H9 (cell line): ENCODE measurements at regions not wholly inside any gene's neighbourhood (a gene's known extent, or its start where the extent isn't known, plus 50 kb on each side); places are given as distances from the start of the nearest gene placed in this dataset.
"Not testable (repeated sequence)": the region's sequence is repeated elsewhere in the genome, so short reads cannot be mapped to it uniquely, and the experiment has no call there.

ENCODE experiments used
- DNase-seq: peaks from one replicate; pipeline ENCODE4 v3.0.0-alpha.2; 2017
- H2AFZ ChIP-seq: one replicate; pipeline ENCODE4 v1.6.1; 2013; ENCODE audit warnings: mild to moderate bottlenecking, low read length, control low read depth, moderate library complexity
- H2AK5ac ChIP-seq: 2 replicates; pipeline ENCODE4 v1.6.1; 2013; ENCODE audit warnings: low read length, control low read depth, mixed read lengths; ENCODE audit not compliant: insufficient read length
- H2BK120ac ChIP-seq: one replicate; pipeline ENCODE4 v1.6.1; 2013; ENCODE audit warnings: low read depth, mild to moderate bottlenecking, low read length, control low read depth, inconsistent platforms; ENCODE audit not compliant: poor library complexity, severe bottlenecking
- H2BK12ac ChIP-seq: 2 replicates; pipeline ENCODE4 v1.6.1; 2013; ENCODE audit warnings: low read length, control low read depth, mixed read lengths, low read depth; ENCODE audit not compliant: insufficient read length
- H2BK15ac ChIP-seq: 2 replicates; pipeline ENCODE4 v1.6.1; 2013; ENCODE audit warnings: low read depth, low read length, control low read depth
- H2BK20ac ChIP-seq: one replicate; pipeline ENCODE4 v1.6.1; 2013; ENCODE audit warnings: low read depth, mild to moderate bottlenecking, low read length, control low read depth, inconsistent platforms; ENCODE audit not compliant: poor library complexity, severe bottlenecking
- H2BK5ac ChIP-seq: 2 replicates; pipeline ENCODE4 v1.6.1; 2013; ENCODE audit warnings: low read length, control low read depth, mixed read lengths; ENCODE audit not compliant: insufficient read length
- H3K14ac ChIP-seq: 2 replicates; pipeline ENCODE4 v1.6.1; 2013; ENCODE audit warnings: low read length, control low read depth; ENCODE audit not compliant: insufficient read depth
- H3K18ac ChIP-seq: 2 replicates; pipeline ENCODE4 v1.6.1; 2013; ENCODE audit warnings: low read depth, mild to moderate bottlenecking, mixed read lengths, low read length, control low read depth; ENCODE audit not compliant: insufficient read length
- H3K23ac ChIP-seq: 2 replicates; pipeline ENCODE4 v1.6.1; 2013; ENCODE audit warnings: low read length, control low read depth, mixed read lengths, low read depth; ENCODE audit not compliant: insufficient read length
- H3K23me2 ChIP-seq: 2 replicates; pipeline ENCODE4 v1.6.1; 2013; ENCODE audit warnings: low read depth, mild to moderate bottlenecking, mixed read lengths, low read length, control low read depth; ENCODE audit not compliant: insufficient read length, poor library complexity, severe bottlenecking
- H3K27ac ChIP-seq: 2 replicates; pipeline ENCODE4 v1.5.1; 2013; ENCODE audit warnings: low read length, control low read depth, mixed read lengths, low read depth; ENCODE audit not compliant: insufficient read length
- H3K27me3 ChIP-seq: 2 replicates; pipeline ENCODE4 v1.6.1; 2013; ENCODE audit warnings: low read length, control low read depth, inconsistent platforms; ENCODE audit not compliant: insufficient read depth
- H3K4ac ChIP-seq: 2 replicates; pipeline ENCODE4 v1.6.1; 2013; ENCODE audit warnings: low read depth, mild to moderate bottlenecking, control low read depth, inconsistent platforms, low read length, moderate library complexity
- H3K4me1 ChIP-seq: 2 replicates; pipeline ENCODE4 v1.6.1; 2013; ENCODE audit warnings: low read length, control low read depth, inconsistent platforms; ENCODE audit not compliant: insufficient read depth
- H3K4me2 ChIP-seq: 2 replicates; pipeline ENCODE4 v1.6.1; 2013; ENCODE audit warnings: low read length, control low read depth, mixed read lengths; ENCODE audit not compliant: insufficient read length, insufficient read depth
- H3K56ac ChIP-seq: 2 replicates; pipeline ENCODE4 v1.6.1; 2013; ENCODE audit warnings: low read depth, mild to moderate bottlenecking, mixed read lengths, low read length, control low read depth; ENCODE audit not compliant: insufficient read length
- H3K79me1 ChIP-seq: 2 replicates; pipeline ENCODE4 v1.6.1; 2013; ENCODE audit warnings: low read depth, mild to moderate bottlenecking, moderate library complexity, low read length, control low read depth, inconsistent platforms; ENCODE audit not compliant: insufficient read depth, poor library complexity, severe bottlenecking
- H3K79me2 ChIP-seq: 2 replicates; pipeline ENCODE4 v1.6.1; 2013; ENCODE audit warnings: low read length, control low read depth, inconsistent platforms; ENCODE audit not compliant: insufficient read depth
- H3K9ac ChIP-seq: 2 replicates; pipeline ENCODE4 v1.6.1; 2013; ENCODE audit warnings: low read length, control low read depth, mixed read lengths; ENCODE audit not compliant: insufficient read length; ENCODE audit errors: extremely low read depth
- H3K9me3 ChIP-seq: one replicate; pipeline ENCODE4 v1.6.1; 2013; ENCODE audit warnings: low read depth, low read length, inconsistent platforms; ENCODE audit not compliant: control insufficient read depth
- H3T11ph ChIP-seq: one replicate; pipeline ENCODE4 v1.6.1; 2013; ENCODE audit warnings: mild to moderate bottlenecking, low read length, control low read depth, inconsistent platforms
- H4K20me1 ChIP-seq: one replicate; pipeline ENCODE4 v1.6.1; 2013; ENCODE audit not compliant: control insufficient read depth, insufficient read length, insufficient read depth
- H4K5ac ChIP-seq: 2 replicates; pipeline ENCODE4 v1.6.1; 2013; ENCODE audit warnings: low read depth, mild to moderate bottlenecking, mixed read lengths, low read length, control low read depth; ENCODE audit not compliant: insufficient read length
- H4K8ac ChIP-seq: replicated peaks from 2 replicates; pipeline ENCODE4 v1.6.1; 2013; ENCODE audit warnings: low read length, control low read depth, mixed read lengths, low read depth; ENCODE audit not compliant: insufficient read length
- H4K91ac ChIP-seq: 2 replicates; pipeline ENCODE4 v1.6.1; 2013; ENCODE audit warnings: low read depth, mild to moderate bottlenecking, moderate library complexity, mixed read lengths, low read length, control low read depth; ENCODE audit not compliant: insufficient read length
- H3K27ac Mint-ChIP-seq, 3 experiments: 2 replicates in 2 of 3; 3 replicates in 1 of 3; pipeline ENCODE4 v1.8.0; 2020 to 2021; ENCODE audit warnings: mixed read lengths in 3 of 3, mild to moderate bottlenecking in 1 of 3, moderate library complexity in 1 of 3
- H3K27me3 Mint-ChIP-seq: 2 replicates; pipeline ENCODE4 v1.8.0; 2021; ENCODE audit warnings: low read depth, mild to moderate bottlenecking, moderate library complexity, mixed read lengths
- H3K36me3 Mint-ChIP-seq, 3 experiments: 2 replicates in 2 of 3; 3 replicates in 1 of 3; pipeline ENCODE4 v1.8.0; 2020 to 2021; ENCODE audit warnings: low read depth in 3 of 3, mixed read lengths in 3 of 3; ENCODE audit not compliant: insufficient read depth in 1 of 3
- H3K4me1 Mint-ChIP-seq, 2 experiments: 2 replicates each; pipeline ENCODE4 v1.8.0; 2020; ENCODE audit warnings: mixed read lengths in 2 of 2
- H3K4me3 Mint-ChIP-seq, 2 experiments: 2 replicates in 1 of 2; 3 replicates in 1 of 2; pipeline ENCODE4 v1.8.0; 2020 to 2021; ENCODE audit warnings: mild to moderate bottlenecking in 2 of 2, mixed read lengths in 2 of 2, moderate library complexity in 1 of 2
- H3K9me3 Mint-ChIP-seq, 2 experiments: 2 replicates in 1 of 2; 3 replicates in 1 of 2; pipeline ENCODE4 v1.8.0; 2020; ENCODE audit warnings: mild to moderate bottlenecking in 2 of 2, mixed read lengths in 2 of 2, moderate library complexity in 1 of 2
- WGBS: extraction: QIAGEN DNeasy Blood & Tissue Kit; methylation state at CpG from one replicate; pipeline ENCODE4 v1.1.7; 2013; ENCODE audit warnings: missing lambda C conversion rate, low lambda C conversion rate, mixed read lengths; ENCODE audit not compliant: insufficient read length; ENCODE audit errors: extremely low coverage; 5-methylcytosine and 5-hydroxymethylcytosine counted together
- TF ChIP-seq, protein P1 (sequence below): fragments of 200-600 bp; sonication (generic); conservative IDR thresholded peaks from 3 replicates; pipeline ENCODE4 v1.8.0; 2021; ENCODE audit warnings: antibody characterized with exemption, mild to moderate bottlenecking

DNA sequence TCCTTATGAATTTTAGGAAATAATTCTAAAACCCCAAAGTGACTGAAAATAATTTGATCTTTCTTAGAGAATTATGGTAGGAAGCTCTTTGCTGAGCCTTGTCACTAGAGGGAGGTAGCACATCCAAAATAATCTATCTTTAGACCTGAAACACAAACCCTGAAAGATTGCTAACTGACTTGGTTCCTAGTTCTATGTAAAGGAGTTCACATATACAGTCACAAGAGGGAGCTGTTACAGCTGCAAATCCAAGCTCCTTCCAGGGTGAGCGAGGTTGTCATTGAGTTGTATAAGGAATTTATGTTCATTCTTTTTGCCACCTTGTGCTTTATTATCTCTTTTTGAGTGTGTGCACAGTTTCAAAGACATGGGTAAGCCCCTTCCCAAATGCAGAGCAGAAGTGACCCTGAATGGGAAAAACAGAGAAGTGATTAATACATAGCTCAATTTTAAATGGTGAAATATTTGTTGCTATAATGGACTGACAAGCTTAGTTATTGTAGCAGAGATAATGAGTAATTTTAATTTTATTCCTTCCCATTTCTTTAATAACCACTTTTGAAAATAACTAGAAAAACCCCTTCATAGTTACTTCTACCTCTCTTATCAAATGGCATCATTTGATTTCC is 387.9 kb downstream of the DAD1 start:
- Histone ChIP-seq H4K8ac (no peak overlapping the region), H3K18ac (no peak overlapping the region), H4K5ac (no peak overlapping the region), H3K56ac (no peak overlapping the region), H3K14ac (no peak overlapping the region), H4K20me1 (no peaks in the 10 kb centered on the region), H2BK12ac (no peak overlapping the region), H3T11ph (no peak overlapping the region), H2BK5ac (no peak overlapping the region), H3K79me1 (no peaks in the 10 kb centered on the region), H3K27me3 (no peaks in the 10 kb centered on the region), H4K91ac (no peak overlapping the region), H2BK15ac (no peak overlapping the region), H2AFZ (no peak overlapping the region), H3K79me2 (no peaks in the 10 kb centered on the region), H3K4me2 (no peak overlapping the region), H2AK5ac (no peak overlapping the region), H3K4ac (no peak overlapping the region), H2BK120ac (no peak overlapping the region), H3K4me1 (no peaks in the 10 kb centered on the region), H3K9ac (no peak overlapping the region), H3K23ac (no peak overlapping the region), H3K9me3 (no peaks in the 10 kb centered on the region), H3K23me2 (no peaks in the 10 kb centered on the region), H3K27ac (no peak overlapping the region), H2BK20ac (no peak overlapping the region)
- Mint-ChIP-seq H3K36me3 (peaks cover 2 to 14% (median 3%) of the 10 kb centered on the region in 3 experiments; a peak in 3 of 7 replicates), H3K4me3 (no peak overlapping the region), H3K27ac (no peak overlapping the region), H3K27me3 (peaks cover 4% of the 10 kb centered on the region; the same call in 1 of the 2 replicates), H3K4me1 (no peaks in the 10 kb centered on the region), H3K9me3 (peaks cover 21% of the 10 kb centered on the region in 2 experiments)
- no peak for DNase-seq
- WGBS: no CpG with 5 or more reads among the region's 1 CpG
- TF ChIP-seq, protein P1, sequence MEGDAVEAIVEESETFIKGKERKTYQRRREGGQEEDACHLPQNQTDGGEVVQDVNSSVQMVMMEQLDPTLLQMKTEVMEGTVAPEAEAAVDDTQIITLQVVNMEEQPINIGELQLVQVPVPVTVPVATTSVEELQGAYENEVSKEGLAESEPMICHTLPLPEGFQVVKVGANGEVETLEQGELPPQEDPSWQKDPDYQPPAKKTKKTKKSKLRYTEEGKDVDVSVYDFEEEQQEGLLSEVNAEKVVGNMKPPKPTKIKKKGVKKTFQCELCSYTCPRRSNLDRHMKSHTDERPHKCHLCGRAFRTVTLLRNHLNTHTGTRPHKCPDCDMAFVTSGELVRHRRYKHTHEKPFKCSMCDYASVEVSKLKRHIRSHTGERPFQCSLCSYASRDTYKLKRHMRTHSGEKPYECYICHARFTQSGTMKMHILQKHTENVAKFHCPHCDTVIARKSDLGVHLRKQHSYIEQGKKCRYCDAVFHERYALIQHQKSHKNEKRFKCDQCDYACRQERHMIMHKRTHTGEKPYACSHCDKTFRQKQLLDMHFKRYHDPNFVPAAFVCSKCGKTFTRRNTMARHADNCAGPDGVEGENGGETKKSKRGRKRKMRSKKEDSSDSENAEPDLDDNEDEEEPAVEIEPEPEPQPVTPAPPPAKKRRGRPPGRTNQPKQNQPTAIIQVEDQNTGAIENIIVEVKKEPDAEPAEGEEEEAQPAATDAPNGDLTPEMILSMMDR: peak; percentile 88

DNA sequence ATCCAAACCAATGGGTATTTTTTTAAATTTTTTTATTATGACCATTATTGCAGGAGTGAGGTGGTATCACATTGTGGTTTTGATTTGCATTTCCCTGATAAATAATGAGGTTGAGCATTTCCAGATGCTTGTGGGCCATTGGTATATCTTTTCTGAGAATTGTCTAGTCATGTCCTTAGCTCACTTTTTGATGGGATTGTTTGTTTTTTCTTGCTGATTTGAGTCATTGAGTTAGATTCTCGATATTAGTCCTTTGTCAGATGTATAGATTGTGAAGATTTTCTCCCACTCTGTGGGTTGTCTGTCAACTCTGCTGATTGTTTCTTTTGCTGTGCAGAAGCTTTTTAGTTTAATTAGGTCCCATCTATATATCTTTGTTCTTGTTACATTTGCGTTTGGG is 388.9 kb downstream of the DAD1 start:
- Mint-ChIP-seq H3K9me3 (peaks cover 21% of the 10 kb centered on the region in 2 experiments), H3K36me3 (peaks cover 2 to 14% (median 3%) of the 10 kb centered on the region in 3 experiments; a peak in 3 of 7 replicates)
- H3K79me2 ChIP-seq, H4K20me1 ChIP-seq, H3K18ac ChIP-seq, H2BK12ac ChIP-seq, H3K27ac ChIP-seq, H3K4me3 Mint-ChIP-seq, H3K4me1 ChIP-seq, H3K23ac ChIP-seq, H2BK5ac ChIP-seq, H3K27me3 ChIP-seq, H3K4me2 ChIP-seq, H3K23me2 ChIP-seq, H3K9ac ChIP-seq, H3K79me1 ChIP-seq, DNase-seq, H3K4me1 Mint-ChIP-seq, H3K4ac ChIP-seq, H3K27me3 Mint-ChIP-seq, H3K27ac Mint-ChIP-seq, H3K9me3 ChIP-seq, H2AK5ac ChIP-seq, H3K56ac ChIP-seq, H4K91ac ChIP-seq, H2BK20ac ChIP-seq, H2BK15ac ChIP-seq, H3K14ac ChIP-seq, H3T11ph ChIP-seq, H2AFZ ChIP-seq, H4K8ac ChIP-seq, H4K5ac ChIP-seq, H2BK120ac ChIP-seq: not testable (repeated sequence)
- WGBS: no CpG with 5 or more reads among the region's 2 CpGs
